ENCODE measurements at regions not wholly inside any gene's neighbourhood (a gene's known extent, or its start where the extent isn't known, plus 50 kb on each side); places are given as distances from the start of the nearest gene placed in this dataset.

DNA sequence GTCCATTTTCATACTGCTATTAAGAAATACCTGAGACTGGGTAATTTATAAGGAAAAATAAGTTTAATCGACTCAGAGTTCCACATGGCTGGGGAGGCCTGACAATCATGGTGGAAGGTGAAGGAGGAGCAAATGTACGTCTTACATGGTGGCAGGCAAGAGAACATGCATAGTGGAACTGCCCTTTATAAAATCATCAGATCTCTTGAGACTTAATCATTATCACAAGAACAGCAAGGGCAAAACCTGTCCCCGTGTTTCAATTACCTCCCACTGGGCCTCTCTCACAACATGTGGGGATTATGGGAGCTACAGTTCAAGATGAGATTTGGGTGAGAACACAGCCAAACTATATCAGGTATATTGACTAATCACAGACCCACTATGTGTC is 370.2 kb upstream of the USP24 start:
- no peak for TF ChIP-seq CTCF (IDR thresholded peaks at IDR 0.05; ENCODE audit: control extremely low read depth in 1 of 3, insufficient read depth in 1 of 3, low read depth in 1 of 3, low read length in 3 of 3)
- TF ChIP-seq EZH2 (IDR thresholded peaks at IDR 0.05; ENCODE audit: low read depth, low read length, severe bottlenecking), result no peak
- no peak for TF ChIP-seq POLR2AphosphoS5 (IDR thresholded peaks at IDR 0.05; ENCODE audit: low read depth, low read length)
- TF ChIP-seq EP300 (IDR thresholded peaks at IDR 0.05; ENCODE audit: borderline replicate concordance in 1 of 2, low read depth in 2 of 2, low read length in 2 of 2), result no peak
- TF ChIP-seq ZNF274 (IDR thresholded peaks at IDR 0.05; ENCODE audit: borderline replicate concordance, extremely low read depth, low read length), result no peak
- TF ChIP-seq GABPA (IDR thresholded peaks at IDR 0.05; ENCODE audit: borderline replicate concordance, insufficient read depth, low read length), result no peak
- no peak for TF ChIP-seq KDM4A (IDR thresholded peaks at IDR 0.05; ENCODE audit: low read depth, low read length, severe bottlenecking)
- no peak for TF ChIP-seq SAP30 (IDR thresholded peaks at IDR 0.05; ENCODE audit: insufficient read depth, insufficient replicate concordance, low read length)
- no peak for TF ChIP-seq SP4 (IDR thresholded peaks at IDR 0.05; ENCODE audit: low read length)
- TF ChIP-seq HDAC6 (IDR thresholded peaks at IDR 0.05; ENCODE audit: low read depth, low read length), result no peak
- no peak for TF ChIP-seq POLR2A (IDR thresholded peaks at IDR 0.05; ENCODE audit: control extremely low read depth in 1 of 2, low read depth in 2 of 2, low read length in 2 of 2)
- TF ChIP-seq TAF7 (optimal IDR thresholded peaks at IDR 0.05; ENCODE audit: borderline replicate concordance, low read depth, low read length), result no peak
- no peak for TF ChIP-seq TCF12 (IDR thresholded peaks at IDR 0.05; ENCODE audit: low read depth, low read length)
- no peak for TF ChIP-seq ASH2L (IDR thresholded peaks at IDR 0.05; ENCODE audit: low read length)
